ENCODE measurements at regions not wholly inside any gene's neighbourhood (a gene's known extent, or its start where the extent isn't known, plus 50 kb on each side); places are given as distances from the start of the nearest gene placed in this dataset.

- TF ChIP-seq CTCF (IDR thresholded peaks at IDR 0.05; ENCODE audit: insufficient read depth, low read depth, low read length) (no peak), EZH2 (IDR thresholded peaks at IDR 0.05; ENCODE audit: insufficient read depth, low read length) (no peak)
Observed at GRCh38 chr9:110059461-110059860, 148.5 kb downstream of the C9orf152 start.
